GM04504 (cell line): ENCODE measurements at regions not wholly inside any gene's neighbourhood (a gene's known extent, or its start where the extent isn't known, plus 50 kb on each side); places are given as distances from the start of the nearest gene placed in this dataset.

Experiments used
- DNase-seq: peaks from one replicate; pipeline ENCODE4 v3.0.0-alpha.2; 2012; ENCODE audit warnings: low read depth

- no peak for DNase-seq
Observed at GRCh38 chr3:13266005-13266404, 154.1 kb downstream of the NUP210 start.

DNA sequence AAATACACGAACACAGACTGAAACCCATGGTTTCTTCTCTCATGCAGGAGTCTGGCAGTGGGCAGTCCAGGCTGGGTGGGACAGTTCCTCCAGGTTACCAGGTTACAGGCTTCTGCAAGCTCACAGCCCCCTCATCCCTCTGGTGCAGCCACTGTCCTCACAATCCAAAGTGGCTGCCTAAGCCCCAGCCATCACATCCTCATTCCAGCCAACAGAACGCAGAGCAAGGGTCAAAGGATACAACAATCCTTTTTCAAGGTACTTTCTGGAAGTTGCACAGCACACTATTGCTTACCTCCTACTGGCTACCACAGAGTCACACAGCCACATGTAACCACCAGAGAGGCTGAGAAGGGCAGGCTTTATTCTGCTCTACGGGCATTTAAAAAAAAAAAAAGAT, 154.6 kb downstream of the NUP210 start:
- no peak for DNase-seq

DNA sequence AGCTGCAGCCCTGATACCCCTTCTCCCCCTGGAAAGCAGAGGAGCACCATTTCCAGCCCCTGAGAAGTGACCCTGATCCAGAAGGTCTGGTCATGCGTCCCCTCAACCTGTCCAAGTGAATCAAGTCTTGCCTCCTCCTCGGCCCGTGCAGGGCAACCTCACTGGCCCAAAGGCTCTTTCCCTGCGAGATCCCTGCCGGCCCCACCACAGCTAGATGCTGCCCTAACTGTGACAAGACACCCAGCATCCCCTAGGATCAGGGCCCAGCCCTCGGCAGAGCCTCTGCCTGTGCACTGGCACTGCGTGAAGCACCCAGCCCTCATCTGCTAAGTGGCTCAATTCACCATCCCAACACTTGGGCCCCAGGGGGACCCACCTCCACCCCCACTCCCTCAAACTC, 155.1 kb downstream of the NUP210 start:
- no peak for DNase-seq

GRCh38 chr3:13264468-13264795, 155.7 kb downstream of the NUP210 start:
- DNase-seq, result no peak

- no peak for DNase-seq
Observed at GRCh38 chr3:13263770-13264467, 156.2 kb downstream of the NUP210 start.

DNA sequence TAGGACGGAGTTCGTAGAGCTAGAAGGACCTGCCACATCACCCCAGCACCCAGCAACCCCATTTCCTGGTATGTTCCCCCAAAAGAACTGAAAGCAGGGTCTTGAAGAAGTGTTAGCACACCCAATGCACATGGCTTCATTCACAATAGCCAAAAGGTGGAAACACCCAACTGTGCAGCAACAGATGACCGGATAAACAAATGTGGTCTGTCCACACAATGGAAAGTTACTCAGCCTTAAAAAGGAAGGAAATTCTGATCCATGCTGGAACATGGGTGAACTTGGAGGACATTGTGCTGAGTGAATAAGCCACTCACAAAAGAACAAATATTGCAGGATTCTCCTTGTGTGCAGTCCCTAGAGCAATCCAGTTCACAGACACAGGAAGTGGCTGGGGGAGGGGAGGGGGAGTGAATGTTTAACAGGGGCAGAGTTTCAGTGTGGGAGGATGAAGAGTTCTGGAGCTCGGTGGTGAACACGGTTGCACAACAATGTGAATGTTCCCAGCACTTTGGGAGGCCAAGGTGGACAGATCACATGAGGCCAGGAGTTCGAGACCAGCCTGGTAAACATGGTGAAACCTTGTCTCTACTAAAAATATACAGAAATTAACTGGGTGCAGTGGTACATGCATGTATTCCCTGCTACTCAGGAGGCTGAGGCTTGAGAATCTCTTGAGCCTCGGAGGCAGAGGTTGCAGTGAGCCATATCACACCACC, 157.5 kb downstream of the NUP210 start:
- no peak for DNase-seq

DNA sequence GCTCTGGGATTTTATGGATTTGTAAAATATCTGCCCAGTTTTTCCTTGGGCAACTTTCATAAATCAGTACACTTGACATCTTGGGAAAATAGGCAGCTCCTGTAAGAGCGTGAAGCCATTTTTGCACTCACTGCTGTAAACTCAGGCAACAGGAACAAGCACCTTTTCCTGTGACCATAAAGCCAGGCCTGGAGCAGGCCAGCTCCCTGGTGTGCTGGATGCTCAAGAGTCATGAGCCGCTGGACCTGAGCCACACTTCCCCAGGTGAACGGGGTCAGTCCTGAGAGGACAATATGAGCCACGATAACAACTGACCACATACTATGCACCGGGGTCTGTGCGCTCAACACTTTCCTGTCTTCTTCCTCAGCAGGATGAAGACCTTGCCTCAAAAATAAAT, 158.2 kb downstream of the NUP210 start:
- no peak for DNase-seq

DNA sequence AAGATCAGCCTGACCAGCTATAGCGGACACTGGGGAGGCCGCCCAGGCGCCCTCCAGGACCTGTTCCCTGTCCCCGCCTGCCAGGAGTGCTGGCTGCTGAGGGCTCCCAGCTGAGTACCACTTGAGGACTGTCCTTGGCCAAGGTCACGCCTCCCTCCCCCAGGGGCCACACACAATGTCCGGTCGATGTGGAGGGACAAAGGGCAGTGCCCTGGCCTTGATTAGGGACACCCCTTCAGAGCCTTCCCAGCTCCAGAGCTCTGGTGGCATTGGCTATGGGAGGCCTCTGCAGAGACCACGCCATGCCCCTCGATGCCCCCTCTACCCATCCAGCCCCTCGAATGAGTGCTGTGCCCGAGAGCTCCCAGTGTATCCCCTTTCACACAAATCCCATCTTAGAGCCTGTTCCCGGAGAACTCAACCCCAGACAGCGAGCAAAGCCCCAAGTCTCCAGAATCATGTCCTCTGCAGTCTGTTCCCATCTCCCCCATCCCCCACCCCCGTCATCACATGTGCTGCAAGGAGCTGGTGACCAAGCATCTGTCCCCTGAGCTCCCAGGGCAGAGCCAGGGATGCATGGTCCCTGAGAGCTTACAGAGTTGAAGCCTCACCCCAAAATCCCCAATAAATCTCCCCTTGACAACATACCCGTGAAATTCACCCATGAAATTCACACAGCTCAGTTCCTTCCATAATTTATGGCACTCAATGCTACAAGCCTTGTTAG, 158.9 kb downstream of the NUP210 start:
- DNase-seq, result no peak

GRCh38 chr3:13260259-13261103, 159.6 kb downstream of the NUP210 start:
- no peak for DNase-seq

DNA sequence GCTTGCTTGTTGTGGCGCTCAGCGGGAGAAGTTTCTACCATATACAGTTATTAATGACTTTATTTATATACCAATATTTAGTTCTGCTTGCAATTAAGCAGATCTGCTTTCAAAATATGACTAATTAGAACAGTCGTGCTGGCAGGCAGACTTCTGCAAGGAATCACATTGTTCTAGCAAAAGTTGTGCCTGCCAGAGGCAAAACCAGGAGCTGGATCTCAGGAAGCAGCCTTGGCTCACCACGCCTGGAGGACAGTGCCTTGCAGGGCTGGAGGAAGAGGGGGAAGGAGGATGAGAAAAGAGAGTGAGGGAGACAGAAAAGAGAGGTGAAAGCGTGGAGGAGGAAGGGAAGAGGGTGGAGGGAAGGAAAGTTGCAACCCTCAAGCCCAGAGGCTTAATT, 160.3 kb downstream of the NUP210 start:
- no peak for DNase-seq

DNA sequence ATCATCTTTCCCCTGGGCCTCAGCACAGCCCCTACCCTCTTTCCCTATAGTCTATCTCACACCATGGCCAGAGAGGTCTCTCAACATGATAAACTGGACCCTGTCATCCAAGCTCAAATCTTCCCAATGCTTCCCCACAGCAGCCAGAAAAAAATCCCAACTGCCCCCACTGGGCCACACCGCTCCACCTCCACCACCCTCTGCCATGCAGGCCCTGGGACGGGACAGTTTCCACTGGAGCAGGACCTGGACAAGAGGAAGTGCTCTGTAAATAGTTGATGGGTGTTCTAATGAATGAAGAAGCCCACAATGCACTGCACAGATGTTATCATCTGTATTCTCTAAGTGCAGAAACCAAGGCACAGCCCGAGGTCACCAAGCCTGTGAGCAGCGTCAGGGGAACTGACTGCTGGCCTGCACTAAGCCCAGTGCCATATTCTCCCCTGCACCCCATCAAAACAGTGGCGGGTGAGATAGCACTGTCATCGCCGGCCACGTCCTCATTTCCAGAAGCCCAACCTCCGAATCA, 161.1 kb downstream of the NUP210 start:
- DNase-seq, result no peak

- DNase-seq, result no peak
Observed at GRCh38 chr3:13258280-13258679, 161.8 kb downstream of the NUP210 start.

DNA sequence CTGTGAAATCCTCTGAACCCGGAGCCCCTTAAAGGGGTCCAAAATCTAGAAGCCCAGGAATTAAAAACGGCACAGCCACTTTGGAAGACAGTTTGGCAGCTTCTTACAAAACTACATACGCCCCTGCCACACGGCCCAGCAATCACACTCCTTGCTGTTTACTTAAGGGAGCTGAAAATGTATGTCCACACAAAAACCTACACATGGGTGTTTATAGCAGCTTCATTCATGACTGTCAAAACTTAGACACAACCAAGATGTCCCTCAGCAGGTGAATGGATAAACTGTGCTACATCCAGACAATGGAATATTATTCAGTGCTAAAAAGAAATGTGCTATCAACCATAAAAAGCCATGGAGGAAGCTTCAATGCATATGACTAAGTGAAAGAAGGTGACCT, 162.5 kb downstream of the NUP210 start:
- DNase-seq, result no peak

DNA sequence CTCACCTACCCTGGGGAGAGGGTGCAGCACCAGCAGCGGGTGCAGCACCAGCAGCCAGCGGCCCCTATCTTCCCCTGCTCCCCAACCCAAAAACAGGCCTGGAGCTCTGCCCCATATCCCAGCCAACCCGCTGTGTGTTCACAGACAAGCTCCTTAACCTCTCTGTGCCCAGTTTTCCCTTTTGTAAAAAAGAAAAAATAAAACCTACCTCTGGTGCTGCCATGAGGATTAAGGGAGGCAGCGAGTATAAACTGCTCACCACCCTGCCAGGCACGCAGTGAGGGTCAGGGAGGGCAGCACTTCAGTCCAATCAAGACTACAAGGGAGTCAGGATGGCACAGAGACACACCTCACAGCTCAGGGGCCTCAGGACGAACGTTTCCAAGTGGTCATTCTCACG, 163.3 kb downstream of the NUP210 start:
- DNase-seq, result no peak

- DNase-seq, result no peak
Observed at GRCh38 chr3:13254028-13254951, 165.8 kb downstream of the NUP210 start.

DNA sequence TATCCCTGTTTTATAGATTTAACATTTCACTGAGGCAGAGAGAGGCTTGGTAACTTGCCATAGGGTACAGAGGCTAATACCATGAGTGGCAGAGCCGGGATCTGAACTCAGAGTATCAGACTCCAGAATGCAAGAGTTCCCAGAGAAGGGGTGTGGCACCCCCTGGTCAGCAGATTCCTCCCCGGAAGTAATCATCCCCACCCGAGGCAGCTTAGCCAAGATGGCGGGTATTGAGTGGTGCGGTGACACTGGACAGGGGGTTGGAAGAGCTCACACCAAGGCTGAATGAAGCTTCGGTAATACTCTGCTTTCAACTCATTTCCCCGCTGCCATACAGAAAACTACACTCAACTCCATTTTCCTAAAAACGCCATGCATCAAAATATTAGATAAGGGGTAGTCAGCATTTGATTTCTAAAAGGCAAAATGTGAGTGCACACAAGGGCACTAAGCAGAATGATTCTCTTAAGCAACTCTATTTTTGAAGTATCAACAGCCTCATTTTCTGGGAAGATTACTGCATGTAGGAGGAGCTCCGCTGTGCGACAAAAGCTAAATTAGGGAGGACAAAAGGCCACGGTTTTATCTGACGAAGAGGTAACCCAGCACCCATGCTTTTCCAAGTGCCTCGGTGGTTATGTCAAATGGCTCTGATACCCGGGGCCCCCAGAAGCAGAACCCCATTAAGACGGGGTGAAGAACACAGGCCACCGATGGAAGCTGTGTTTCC, 166.7 kb downstream of the NUP210 start:
- no peak for DNase-seq

GRCh38 chr3:13252207-13252606, 167.9 kb downstream of the NUP210 start:
- no peak for DNase-seq

GRCh38 chr3:13251166-13251903, 168.8 kb downstream of the NUP210 start:
- no peak for DNase-seq

- no peak for DNase-seq
Observed at GRCh38 chr3:13249664-13250390, 170.3 kb downstream of the NUP210 start.
